ENCODE measurements at regions not wholly inside any gene's neighbourhood (a gene's known extent, or its start where the extent isn't known, plus 50 kb on each side); places are given as distances from the start of the nearest gene placed in this dataset.

GRCh38 chr3:86229775-86230094 is 761.2 kb downstream of the VGLL3 start:
- no peak overlapping the region for H3K4me3 ChIP-seq (ENCODE audit: low read depth in 1 of 2, low read length in 2 of 2)

DNA sequence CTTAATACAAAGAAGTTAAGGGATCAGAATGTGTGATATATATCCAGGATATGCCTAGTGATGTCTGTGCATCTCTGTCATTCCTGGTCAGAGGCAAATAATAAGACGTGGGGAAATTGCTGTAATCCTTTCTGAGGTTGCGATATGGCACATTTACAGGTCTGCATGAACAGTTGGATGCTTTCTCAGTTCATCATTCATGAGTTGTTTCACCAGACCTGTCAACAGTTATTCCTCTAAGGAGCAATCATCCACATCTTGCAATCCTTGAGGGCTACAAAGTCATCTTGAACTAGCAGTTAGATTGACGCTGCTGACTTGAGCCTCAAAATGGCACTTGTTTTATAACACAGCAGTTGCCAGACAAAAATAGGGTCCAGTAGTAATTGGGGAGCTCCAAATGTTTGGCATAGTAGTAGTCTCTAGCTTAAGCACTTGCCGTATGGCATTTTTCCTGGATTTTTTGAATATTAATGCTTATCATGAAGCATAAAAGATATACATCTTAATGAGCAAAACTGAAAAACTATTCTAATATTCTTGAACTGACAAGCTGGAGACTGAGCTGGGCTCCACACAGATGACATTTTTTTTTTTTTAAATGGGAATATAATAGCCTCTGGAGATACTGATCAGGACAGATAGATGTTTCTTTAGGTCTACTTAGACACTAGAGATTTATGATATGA is 761.7 kb downstream of the VGLL3 start:
- H3K4me3 ChIP-seq (ENCODE audit: low read depth in 1 of 2, low read length in 2 of 2), result no peak overlapping the region

More at GRCh38 chr3:86229775-86230094, 761.2 kb downstream of the VGLL3 start:
- Histone ChIP-seq H3K27me3 (ENCODE audit: low read depth, low read length) (no peaks in the 10 kb centered on the region), H3K36me3 (ENCODE audit: control insufficient read depth in 1 of 2, insufficient read depth in 2 of 2, low read length in 2 of 2) (no peaks in the 10 kb centered on the region), H3K4me1 (ENCODE audit: control insufficient read depth in 1 of 2, insufficient read depth in 2 of 2, low read length in 2 of 2) (no peaks in the 10 kb centered on the region), H3K27ac (ENCODE audit: low read length) (no peak overlapping the region), H3K9me3 (ENCODE audit: control insufficient read depth in 1 of 2, low read length in 2 of 2) (no peaks in the 10 kb centered on the region)

DNA sequence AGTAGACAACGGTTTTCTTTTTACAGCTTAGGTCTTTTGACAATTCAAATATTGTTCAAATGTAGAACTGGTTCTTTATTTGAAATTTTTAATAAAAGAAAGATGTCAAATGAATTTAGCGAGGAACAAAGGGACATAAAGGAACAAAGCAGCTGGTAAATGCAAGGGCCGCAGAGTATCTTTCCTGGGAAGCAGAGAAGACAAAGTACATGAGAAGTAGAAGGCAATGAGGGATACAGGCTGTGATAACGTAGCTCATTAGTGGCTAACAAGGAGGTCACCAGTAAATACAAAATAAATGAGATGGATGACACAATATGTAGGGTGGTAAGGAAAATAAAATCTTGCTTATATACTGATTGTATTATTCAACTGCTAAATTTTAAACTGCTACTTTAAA is 762.8 kb downstream of the VGLL3 start:
- H3K9me3 ChIP-seq (ENCODE audit: control insufficient read depth in 1 of 2, low read length in 2 of 2), result no peaks in the 10 kb centered on the region
- no peak overlapping the region for H3K27ac ChIP-seq (ENCODE audit: low read length)
- no peak overlapping the region for H3K4me3 ChIP-seq (ENCODE audit: low read depth in 1 of 2, low read length in 2 of 2)
- no peaks in the 10 kb centered on the region for H3K27me3 ChIP-seq (ENCODE audit: low read depth, low read length)
- no peaks in the 10 kb centered on the region for H3K4me1 ChIP-seq (ENCODE audit: control insufficient read depth in 1 of 2, insufficient read depth in 2 of 2, low read length in 2 of 2)
- H3K36me3 ChIP-seq (ENCODE audit: control insufficient read depth in 1 of 2, insufficient read depth in 2 of 2, low read length in 2 of 2), result no peaks in the 10 kb centered on the region

More for the DNA sequence above, 761.7 kb downstream of the VGLL3 start:
- Histone ChIP-seq H3K9me3 (ENCODE audit: control insufficient read depth in 1 of 2, low read length in 2 of 2) (no peaks in the 10 kb centered on the region), H3K4me1 (ENCODE audit: control insufficient read depth in 1 of 2, insufficient read depth in 2 of 2, low read length in 2 of 2) (no peaks in the 10 kb centered on the region), H3K27me3 (ENCODE audit: low read depth, low read length) (no peaks in the 10 kb centered on the region), H3K27ac (ENCODE audit: low read length) (no peak overlapping the region), H3K36me3 (ENCODE audit: control insufficient read depth in 1 of 2, insufficient read depth in 2 of 2, low read length in 2 of 2) (no peaks in the 10 kb centered on the region)

DNA sequence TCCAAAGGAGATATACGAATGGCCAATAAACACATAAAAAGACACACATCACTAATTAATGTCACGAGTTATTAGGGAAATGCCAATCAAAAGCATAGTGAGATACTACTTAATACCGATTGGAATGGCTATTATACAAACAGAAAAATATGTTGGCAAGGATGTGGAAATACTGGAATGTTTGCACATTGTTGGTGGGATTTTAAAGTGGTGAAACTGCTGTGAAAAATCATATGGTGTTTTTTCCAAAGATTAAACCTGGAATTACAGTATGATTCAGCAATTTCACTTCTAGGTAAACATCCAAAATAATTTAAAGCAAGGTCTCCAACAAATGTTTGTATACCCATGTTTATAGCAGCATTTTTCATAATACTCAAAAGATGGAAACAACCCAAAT is 765.5 kb downstream of the VGLL3 start:
- no peak overlapping the region for H3K4me3 ChIP-seq (ENCODE audit: low read depth in 1 of 2, low read length in 2 of 2)
- H3K36me3 ChIP-seq (ENCODE audit: control insufficient read depth in 1 of 2, insufficient read depth in 2 of 2, low read length in 2 of 2), result no peaks in the 10 kb centered on the region
- no peaks in the 10 kb centered on the region for H3K27me3 ChIP-seq (ENCODE audit: low read depth, low read length)
- no peaks in the 10 kb centered on the region for H3K9me3 ChIP-seq (ENCODE audit: control insufficient read depth in 1 of 2, low read length in 2 of 2)
- H3K27ac ChIP-seq (ENCODE audit: low read length), result no peak overlapping the region
- no peaks in the 10 kb centered on the region for H3K4me1 ChIP-seq (ENCODE audit: control insufficient read depth in 1 of 2, insufficient read depth in 2 of 2, low read length in 2 of 2)

DNA sequence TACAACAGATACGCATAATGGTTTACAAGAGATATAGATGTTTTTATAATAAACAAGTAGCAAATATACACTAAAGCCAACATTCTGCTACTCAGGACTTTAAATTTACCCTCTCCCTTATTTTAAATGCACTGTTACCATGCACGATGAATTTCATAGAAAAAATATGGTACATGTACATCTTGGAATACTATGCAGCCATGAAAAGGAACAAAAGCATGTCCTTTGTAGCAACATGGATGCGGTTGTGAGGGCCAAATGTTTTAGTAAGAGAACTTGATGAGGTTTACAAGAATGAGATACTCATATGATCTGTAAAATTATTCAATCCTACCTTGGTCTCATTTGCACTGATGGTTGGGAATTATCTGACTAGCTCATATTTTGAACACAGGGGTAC is 769.3 kb downstream of the VGLL3 start:
- no peaks in the 10 kb centered on the region for H3K4me1 ChIP-seq (ENCODE audit: control insufficient read depth in 1 of 2, insufficient read depth in 2 of 2, low read length in 2 of 2)
- no peaks in the 10 kb centered on the region for H3K9me3 ChIP-seq (ENCODE audit: control insufficient read depth in 1 of 2, low read length in 2 of 2)
- H3K27ac ChIP-seq (ENCODE audit: low read length), result no peak overlapping the region

GRCh38 chr3:86208772-86209171 is 782.2 kb downstream of the VGLL3 start:
- Histone ChIP-seq H3K9me3 (ENCODE audit: control insufficient read depth in 1 of 2, low read length in 2 of 2) (no peaks in the 10 kb centered on the region), H3K27me3 (ENCODE audit: low read depth, low read length) (no peaks in the 10 kb centered on the region), H3K4me1 (ENCODE audit: control insufficient read depth in 1 of 2, insufficient read depth in 2 of 2, low read length in 2 of 2) (no peaks in the 10 kb centered on the region), H3K36me3 (ENCODE audit: control insufficient read depth in 1 of 2, insufficient read depth in 2 of 2, low read length in 2 of 2) (no peaks in the 10 kb centered on the region), H3K27ac (ENCODE audit: low read length) (no peak overlapping the region), H3K4me3 (ENCODE audit: low read depth in 1 of 2, low read length in 2 of 2) (no peak overlapping the region)

More for the DNA sequence above, 769.3 kb downstream of the VGLL3 start:
- Histone ChIP-seq H3K27me3 (ENCODE audit: low read depth, low read length) (no peaks in the 10 kb centered on the region), H3K4me3 (ENCODE audit: low read depth in 1 of 2, low read length in 2 of 2) (no peak overlapping the region), H3K36me3 (ENCODE audit: control insufficient read depth in 1 of 2, insufficient read depth in 2 of 2, low read length in 2 of 2) (no peaks in the 10 kb centered on the region)

DNA sequence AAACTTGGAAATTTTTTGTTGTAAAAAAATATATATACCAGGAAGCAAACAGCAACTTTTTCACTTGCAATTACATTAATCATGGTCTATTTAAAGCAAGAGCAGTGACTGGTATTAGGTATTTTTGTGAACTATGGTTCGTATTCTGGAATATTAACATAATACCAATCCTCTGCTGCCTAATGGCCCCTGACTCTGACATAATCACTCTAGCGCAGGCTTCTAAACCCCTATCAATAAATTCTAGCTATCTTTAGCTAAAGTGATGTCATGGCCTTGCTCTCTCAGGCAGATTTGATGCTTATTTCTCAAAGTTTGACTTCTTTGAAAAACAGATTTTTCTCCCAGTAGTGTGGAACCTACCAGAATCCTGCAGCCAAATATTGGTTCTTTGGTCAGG is 808.3 kb downstream of the VGLL3 start:
- Histone ChIP-seq H3K36me3 (ENCODE audit: control insufficient read depth in 1 of 2, insufficient read depth in 2 of 2, low read length in 2 of 2) (no peaks in the 10 kb centered on the region), H3K27ac (ENCODE audit: low read length) (no peak overlapping the region), H3K4me1 (ENCODE audit: control insufficient read depth in 1 of 2, insufficient read depth in 2 of 2, low read length in 2 of 2) (no peaks in the 10 kb centered on the region), H3K27me3 (ENCODE audit: low read depth, low read length) (no peaks in the 10 kb centered on the region), H3K9me3 (ENCODE audit: control insufficient read depth in 1 of 2, low read length in 2 of 2) (no peaks in the 10 kb centered on the region), H3K4me3 (ENCODE audit: low read depth in 1 of 2, low read length in 2 of 2) (no peak overlapping the region)

DNA sequence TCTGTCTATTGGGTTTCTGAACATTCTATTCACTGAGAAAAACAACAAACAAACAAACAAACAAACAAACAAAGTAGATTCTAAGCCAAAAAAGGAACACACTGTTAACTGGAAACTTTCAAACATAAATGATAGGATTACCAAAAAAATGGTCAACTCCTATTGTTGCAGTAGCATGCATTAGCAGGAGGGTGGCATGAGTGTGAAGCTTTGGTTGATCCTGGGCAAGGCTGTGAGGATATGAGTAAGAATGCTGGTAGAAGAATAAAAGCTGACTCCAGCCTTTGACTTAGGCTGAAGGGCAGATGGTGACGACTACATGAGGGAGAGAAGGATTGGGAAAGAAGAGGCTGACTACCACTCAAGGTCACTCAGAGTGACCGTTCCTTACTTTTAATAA is 810.3 kb downstream of the VGLL3 start:
- H3K27me3 ChIP-seq (ENCODE audit: low read depth, low read length), result no peaks in the 10 kb centered on the region

GRCh38 chr3:86178095-86178494 is 812.9 kb downstream of the VGLL3 start:
- no peak overlapping the region for H3K4me3 ChIP-seq (ENCODE audit: low read depth in 1 of 2, low read length in 2 of 2)
- no peaks in the 10 kb centered on the region for H3K36me3 ChIP-seq (ENCODE audit: control insufficient read depth in 1 of 2, insufficient read depth in 2 of 2, low read length in 2 of 2)
- no peak overlapping the region for H3K27ac ChIP-seq (ENCODE audit: low read length)
- no peaks in the 10 kb centered on the region for H3K9me3 ChIP-seq (ENCODE audit: control insufficient read depth in 1 of 2, low read length in 2 of 2)
- no peaks in the 10 kb centered on the region for H3K27me3 ChIP-seq (ENCODE audit: low read depth, low read length)
- no peaks in the 10 kb centered on the region for H3K4me1 ChIP-seq (ENCODE audit: control insufficient read depth in 1 of 2, insufficient read depth in 2 of 2, low read length in 2 of 2)

More for the DNA sequence above, 810.3 kb downstream of the VGLL3 start:
- Histone ChIP-seq H3K9me3 (ENCODE audit: control insufficient read depth in 1 of 2, low read length in 2 of 2) (no peaks in the 10 kb centered on the region), H3K4me3 (ENCODE audit: low read depth in 1 of 2, low read length in 2 of 2) (no peak overlapping the region), H3K4me1 (ENCODE audit: control insufficient read depth in 1 of 2, insufficient read depth in 2 of 2, low read length in 2 of 2) (no peaks in the 10 kb centered on the region), H3K27ac (ENCODE audit: low read length) (no peak overlapping the region), H3K36me3 (ENCODE audit: control insufficient read depth in 1 of 2, insufficient read depth in 2 of 2, low read length in 2 of 2) (no peaks in the 10 kb centered on the region)

GRCh38 chr3:86176445-86176784 is 814.5 kb downstream of the VGLL3 start:
- Histone ChIP-seq H3K36me3 (ENCODE audit: control insufficient read depth in 1 of 2, insufficient read depth in 2 of 2, low read length in 2 of 2) (no peaks in the 10 kb centered on the region), H3K4me1 (ENCODE audit: control insufficient read depth in 1 of 2, insufficient read depth in 2 of 2, low read length in 2 of 2) (no peaks in the 10 kb centered on the region), H3K9me3 (ENCODE audit: control insufficient read depth in 1 of 2, low read length in 2 of 2) (no peaks in the 10 kb centered on the region), H3K4me3 (ENCODE audit: low read depth in 1 of 2, low read length in 2 of 2) (no peak overlapping the region), H3K27ac (ENCODE audit: low read length) (no peak overlapping the region), H3K27me3 (ENCODE audit: low read depth, low read length) (no peaks in the 10 kb centered on the region)

- Histone ChIP-seq H3K4me1 (ENCODE audit: control insufficient read depth in 1 of 2, insufficient read depth in 2 of 2, low read length in 2 of 2) (no peaks in the 10 kb centered on the region), H3K27me3 (ENCODE audit: low read depth, low read length) (no peaks in the 10 kb centered on the region), H3K27ac (ENCODE audit: low read length) (no peak overlapping the region), H3K4me3 (ENCODE audit: low read depth in 1 of 2, low read length in 2 of 2) (no peak overlapping the region), H3K9me3 (ENCODE audit: control insufficient read depth in 1 of 2, low read length in 2 of 2) (no peaks in the 10 kb centered on the region), H3K36me3 (ENCODE audit: control insufficient read depth in 1 of 2, insufficient read depth in 2 of 2, low read length in 2 of 2) (no peaks in the 10 kb centered on the region)
These were observed 815.1 kb downstream of the VGLL3 start for GRCh38 chr3:86175593-86176444.
